ENCODE measurements at regions not wholly inside any gene's neighbourhood (a gene's known extent, or its start where the extent isn't known, plus 50 kb on each side); places are given as distances from the start of the nearest gene placed in this dataset.

- Histone ChIP-seq H3K9me3 (no peaks in the 10 kb centered on the region), H3K4me1 (no peaks in the 10 kb centered on the region), H3K4me3 (no peak overlapping the region), H3K27ac (no peak overlapping the region), H3K36me3 (no peaks in the 10 kb centered on the region), H3K27me3 (no peaks in the 10 kb centered on the region)
- intact Hi-C loops (cut with DNase I), result loop anchor here (10.0 kb wide), 1 partner anchor 202 kb away; no protein-coding TSS in a partner anchor
- 60 to 72% methylated on average over 2 of the region's 2 CpGs for WGBS, 2 donors
- no peak for DNase-seq
- TF ChIP-seq CTCF (IDR thresholded peaks at IDR 0.05), result no peak
Measured at GRCh38 chr1:55612988-55613387, 397.8 kb upstream of the USP24 start.

- H3K4me1 ChIP-seq, result no peaks in the 10 kb centered on the region
- intact Hi-C loops (cut with DNase I), result loop anchor here (10.0 kb wide), 1 partner anchor 204 kb away; no protein-coding TSS in a partner anchor
- no peak for DNase-seq
- no peaks in the 10 kb centered on the region for H3K27me3 ChIP-seq
- WGBS, 2 donors, result 55 to 85% methylated on average over 2 of the region's 2 CpGs
- no peaks in the 10 kb centered on the region for H3K9me3 ChIP-seq
- no peak overlapping the region for H3K4me3 ChIP-seq
- H3K27ac ChIP-seq, result no peak overlapping the region
- no peak for TF ChIP-seq POLR2A (IDR thresholded peaks at IDR 0.05)
- peak in 1 of 6 experiments; percentile 12 for TF ChIP-seq CTCF (IDR thresholded peaks at IDR 0.05)
- no peaks in the 10 kb centered on the region for H3K36me3 ChIP-seq
Measured at GRCh38 chr1:55611123-55611522, 396.0 kb upstream of the USP24 start.

- DNase-seq, result no peak
- Histone ChIP-seq H3K4me3 (no peak overlapping the region), H3K27me3 (no peaks in the 10 kb centered on the region), H3K4me1 (no peaks in the 10 kb centered on the region), H3K27ac (no peak overlapping the region), H3K36me3 (no peaks in the 10 kb centered on the region), H3K9me3 (no peaks in the 10 kb centered on the region)
- WGBS, 2 donors, result 64 to 73% methylated on average over 3 of the region's 3 CpGs
- TF ChIP-seq CTCF (IDR thresholded peaks at IDR 0.05) (no peak), POLR2A (IDR thresholded peaks at IDR 0.05) (no peak)
- intact Hi-C loops (cut with DNase I), result loop anchor here (10.0 kb wide), 1 partner anchor 205 kb away; no protein-coding TSS in a partner anchor
Measured at GRCh38 chr1:55610203-55610602, 395.0 kb upstream of the USP24 start.

DNA sequence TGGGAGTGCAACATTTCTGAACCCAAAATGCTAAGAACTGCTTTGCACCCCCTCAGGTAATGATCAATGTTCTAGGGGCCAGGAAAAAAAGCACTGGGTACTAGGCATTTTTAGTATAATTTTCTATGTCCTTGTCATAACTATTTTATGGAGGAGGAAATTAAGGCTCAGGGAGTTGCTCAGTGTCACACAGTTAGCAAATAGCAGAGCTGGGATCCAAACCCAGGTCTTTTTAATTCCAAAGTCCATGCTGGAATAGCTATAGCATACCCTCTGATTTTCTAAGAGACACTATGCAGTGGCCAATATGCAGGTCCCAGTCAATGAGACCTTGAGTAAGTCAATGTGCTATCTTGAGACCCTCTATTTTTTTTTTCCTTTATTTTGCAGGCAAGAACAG, 394.5 kb upstream of the USP24 start:
- Histone ChIP-seq H3K9me3 (no peaks in the 10 kb centered on the region), H3K4me1 (no peaks in the 10 kb centered on the region), H3K4me3 (no peak overlapping the region), H3K27me3 (no peaks in the 10 kb centered on the region), H3K36me3 (no peaks in the 10 kb centered on the region), H3K27ac (no peak overlapping the region)
- intact Hi-C loops (cut with DNase I), result loop anchor here (10.0 kb wide), 1 partner anchor 205 kb away; no protein-coding TSS in a partner anchor
- TF ChIP-seq CTCF (IDR thresholded peaks at IDR 0.05), result no peak
- no peak for TF ChIP-seq POLR2A (IDR thresholded peaks at IDR 0.05)
- no peak for DNase-seq

GRCh38 chr1:55605155-55605554, 390.0 kb upstream of the USP24 start:
- WGBS, 2 donors, result 50 to 55% methylated on average over 2 to 3 of the region's 3 CpGs
- no peak for DNase-seq
- TF ChIP-seq POLR2A (IDR thresholded peaks at IDR 0.05) (no peak), CTCF (IDR thresholded peaks at IDR 0.05) (no peak)

More at GRCh38 chr1:55605155-55605554, 390.0 kb upstream of the USP24 start:
- Histone ChIP-seq H3K36me3 (no peaks in the 10 kb centered on the region), H3K4me3 (no peak overlapping the region), H3K9me3 (no peaks in the 10 kb centered on the region), H3K27me3 (no peaks in the 10 kb centered on the region), H3K27ac (peak overlapping the region in 1 of 4 donors; percentile 59), H3K4me1 (no peaks in the 10 kb centered on the region)
- intact Hi-C loops (cut with DNase I), result no loop called here
